ENCODE measurements at regions not wholly inside any gene's neighbourhood (a gene's known extent, or its start where the extent isn't known, plus 50 kb on each side); places are given as distances from the start of the nearest gene placed in this dataset.

DNA sequence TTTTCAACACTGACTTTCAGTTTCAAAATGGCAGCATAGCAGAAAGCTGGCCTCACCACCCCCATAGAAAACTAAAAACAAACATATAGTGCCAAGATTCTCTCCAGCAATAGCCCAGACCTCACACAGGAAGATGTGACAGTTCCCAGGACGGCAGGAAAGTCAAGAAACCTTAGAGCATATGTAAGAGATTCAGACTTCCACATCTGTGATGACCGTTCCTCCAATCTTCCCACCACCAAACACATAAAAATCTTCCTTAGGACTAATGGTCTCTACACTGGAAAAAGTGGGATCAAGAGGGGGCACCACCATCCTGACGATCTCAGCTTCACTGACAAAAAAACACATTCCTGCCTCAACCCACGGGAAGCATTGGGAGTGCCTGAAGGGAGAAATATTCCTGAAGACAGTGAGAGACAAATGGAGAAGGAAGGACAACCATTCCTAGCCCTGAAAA is 134.1 kb upstream of the CPXCR1 start:
- DNase-seq, result no peak

DNA sequence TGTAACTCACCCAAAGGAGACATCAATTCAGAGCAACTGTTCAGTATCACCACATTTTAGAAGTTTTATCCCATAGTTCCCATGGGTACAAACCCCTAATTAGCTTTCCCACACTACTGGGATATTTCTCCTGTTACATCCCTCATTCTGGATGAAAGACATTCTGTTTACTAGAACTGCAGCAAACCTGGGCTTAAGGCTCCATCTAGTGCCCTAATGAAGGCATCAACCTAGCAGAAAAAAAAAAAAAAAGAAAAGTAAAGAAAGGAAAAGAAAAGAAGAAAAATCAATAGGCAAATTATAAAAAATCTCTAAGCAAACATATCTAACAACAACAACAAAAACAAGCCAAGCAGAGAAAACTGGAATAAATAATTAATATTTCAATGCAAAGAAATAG is 133.7 kb upstream of the CPXCR1 start:
- Histone ChIP-seq H3K4me3 (ENCODE audit: low read depth in 1 of 3, low read length in 3 of 3) (no peak overlapping the region), H3K27ac (ENCODE audit: low read depth in 1 of 3, low read length in 2 of 3) (no peak overlapping the region), H3K27me3 (ENCODE audit: control insufficient read depth in 3 of 3, insufficient read depth in 3 of 3, low read length in 3 of 3) (no peaks in the 10 kb centered on the region), H3K36me3 (ENCODE audit: control insufficient read depth in 3 of 3, insufficient read depth in 2 of 3, low read depth in 1 of 3, low read length in 3 of 3) (no peaks in the 10 kb centered on the region), H3K4me1 (ENCODE audit: control insufficient read depth in 3 of 3, insufficient read depth in 2 of 3, low read depth in 1 of 3, low read length in 2 of 3) (no peaks in the 10 kb centered on the region), H3K9me3 (ENCODE audit: control insufficient read depth in 2 of 2, insufficient read depth in 1 of 2, low read depth in 1 of 2, low read length in 1 of 2) (no peaks in the 10 kb centered on the region)
- no peak for FAIRE-seq
- peak in 1 of 2 donors; percentile 1 for DNase-seq

More for the DNA sequence above, 134.1 kb upstream of the CPXCR1 start:
- Histone ChIP-seq H3K9me3 (ENCODE audit: control insufficient read depth in 2 of 2, insufficient read depth in 1 of 2, low read depth in 1 of 2, low read length in 1 of 2) (no peaks in the 10 kb centered on the region), H3K27me3 (ENCODE audit: control insufficient read depth in 3 of 3, insufficient read depth in 3 of 3, low read length in 3 of 3) (no peaks in the 10 kb centered on the region), H3K27ac (ENCODE audit: low read depth in 1 of 3, low read length in 2 of 3) (no peak overlapping the region), H3K4me3 (ENCODE audit: low read depth in 1 of 3, low read length in 3 of 3) (no peak overlapping the region), H3K4me1 (ENCODE audit: control insufficient read depth in 3 of 3, insufficient read depth in 2 of 3, low read depth in 1 of 3, low read length in 2 of 3) (no peaks in the 10 kb centered on the region), H3K36me3 (ENCODE audit: control insufficient read depth in 3 of 3, insufficient read depth in 2 of 3, low read depth in 1 of 3, low read length in 3 of 3) (no peaks in the 10 kb centered on the region)
- no peak for FAIRE-seq
- WGBS, 3 donors, result 30 to 35% (median 31%) methylated on average over 4 of the region's 4 CpGs

DNA sequence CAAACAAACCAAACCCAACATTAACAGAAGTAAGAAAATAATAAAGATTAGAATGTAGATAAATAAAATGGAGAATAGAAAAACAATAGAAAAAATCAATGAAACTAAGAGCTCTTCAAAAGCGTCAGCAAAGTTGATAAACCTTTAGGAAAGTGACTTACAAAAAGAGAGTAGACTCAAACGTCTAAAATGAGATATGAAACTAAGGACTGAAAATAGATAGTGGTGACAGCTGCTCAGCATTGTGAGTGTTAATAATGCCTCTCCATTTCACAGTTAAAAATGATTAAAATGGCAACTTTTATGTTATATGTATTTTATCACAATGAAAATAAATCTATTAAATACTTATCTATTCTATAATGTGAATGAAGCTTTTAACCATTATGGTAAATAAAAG is 125.7 kb upstream of the CPXCR1 start:
- H3K4me1 ChIP-seq (ENCODE audit: control insufficient read depth in 3 of 3, insufficient read depth in 2 of 3, low read depth in 1 of 3, low read length in 2 of 3), result no peaks in the 10 kb centered on the region
- no peaks in the 10 kb centered on the region for H3K36me3 ChIP-seq (ENCODE audit: control insufficient read depth in 3 of 3, insufficient read depth in 2 of 3, low read depth in 1 of 3, low read length in 3 of 3)
- H3K9me3 ChIP-seq (ENCODE audit: control insufficient read depth in 2 of 2, insufficient read depth in 1 of 2, low read depth in 1 of 2, low read length in 1 of 2), result peaks cover 0 to 3% of the 10 kb centered on the region in 2 donors
- no peak overlapping the region for H3K4me3 ChIP-seq (ENCODE audit: low read depth in 1 of 3, low read length in 3 of 3)
- 24 to 48% (median 30%) methylated on average over 2 of the region's 2 CpGs for WGBS, 3 donors
- no peak overlapping the region for H3K27ac ChIP-seq (ENCODE audit: low read depth in 1 of 3, low read length in 2 of 3)
- FAIRE-seq (no peak), DNase-seq (no peak)
- no peaks in the 10 kb centered on the region for H3K27me3 ChIP-seq (ENCODE audit: control insufficient read depth in 3 of 3, insufficient read depth in 3 of 3, low read length in 3 of 3)

DNA sequence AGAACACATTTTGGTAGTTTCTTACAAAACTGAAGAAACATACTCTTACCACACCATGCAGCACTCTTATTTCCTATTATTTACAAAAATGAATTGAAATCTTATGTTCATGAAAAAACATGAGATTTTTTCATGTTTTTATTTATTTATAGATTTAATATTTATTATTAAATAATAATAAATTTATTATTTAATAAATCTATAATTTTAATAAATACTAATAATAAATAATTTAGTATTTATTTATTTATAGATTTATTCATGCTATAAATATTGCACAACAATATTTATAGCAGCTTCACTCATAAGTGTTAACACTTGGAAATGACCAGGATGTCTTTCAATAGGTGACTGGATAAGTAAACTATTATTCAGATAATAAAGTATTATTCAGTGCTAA is 91.6 kb upstream of the CPXCR1 start:
- H3K36me3 ChIP-seq (ENCODE audit: control insufficient read depth in 3 of 3, insufficient read depth in 2 of 3, low read depth in 1 of 3, low read length in 3 of 3), result no peaks in the 10 kb centered on the region
- peak; percentile 88 for FAIRE-seq

DNA sequence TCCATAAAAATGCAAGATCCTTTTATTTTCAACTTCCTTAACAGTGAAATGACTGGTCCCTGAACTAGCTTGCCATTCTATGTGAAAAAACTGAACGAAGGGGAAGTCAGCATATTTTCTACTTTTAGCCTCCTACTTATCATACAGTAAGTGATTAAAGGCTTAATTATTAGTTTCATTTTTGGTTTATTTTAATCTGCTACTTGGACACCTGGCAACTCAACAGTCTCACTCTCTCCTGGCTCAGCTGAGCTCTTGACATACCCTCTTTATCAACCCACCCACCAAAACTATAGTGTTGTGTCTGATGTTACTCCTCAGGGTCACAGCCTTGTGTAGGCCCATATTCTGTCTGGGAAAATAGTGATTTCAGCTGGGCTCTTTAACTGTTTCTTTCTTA is 86.2 kb upstream of the CPXCR1 start:
- Histone ChIP-seq H3K4me3 (ENCODE audit: low read depth in 1 of 3, low read length in 3 of 3) (no peak overlapping the region), H3K4me1 (ENCODE audit: control insufficient read depth in 3 of 3, insufficient read depth in 2 of 3, low read depth in 1 of 3, low read length in 2 of 3) (no peaks in the 10 kb centered on the region), H3K27me3 (ENCODE audit: control insufficient read depth in 3 of 3, insufficient read depth in 3 of 3, low read length in 3 of 3) (no peaks in the 10 kb centered on the region), H3K9me3 (ENCODE audit: control insufficient read depth in 2 of 2, insufficient read depth in 1 of 2, low read depth in 1 of 2, low read length in 1 of 2) (no peaks in the 10 kb centered on the region), H3K27ac (ENCODE audit: low read depth in 1 of 3, low read length in 2 of 3) (no peak overlapping the region), H3K36me3 (ENCODE audit: control insufficient read depth in 3 of 3, insufficient read depth in 2 of 3, low read depth in 1 of 3, low read length in 3 of 3) (no peaks in the 10 kb centered on the region)
- no peak for DNase-seq
- WGBS, 3 donors, result 29 to 79% (median 32%) methylated on average over 1 of the region's 1 CpG
- no peak for FAIRE-seq

More for the DNA sequence above, 91.6 kb upstream of the CPXCR1 start:
- no peak overlapping the region for H3K4me3 ChIP-seq (ENCODE audit: low read depth in 1 of 3, low read length in 3 of 3)
- H3K27me3 ChIP-seq (ENCODE audit: control insufficient read depth in 3 of 3, insufficient read depth in 3 of 3, low read length in 3 of 3), result no peaks in the 10 kb centered on the region
- no peaks in the 10 kb centered on the region for H3K9me3 ChIP-seq (ENCODE audit: control insufficient read depth in 2 of 2, insufficient read depth in 1 of 2, low read depth in 1 of 2, low read length in 1 of 2)
- no peak overlapping the region for H3K27ac ChIP-seq (ENCODE audit: low read depth in 1 of 3, low read length in 2 of 3)
- no peak for DNase-seq
- no peaks in the 10 kb centered on the region for H3K4me1 ChIP-seq (ENCODE audit: control insufficient read depth in 3 of 3, insufficient read depth in 2 of 3, low read depth in 1 of 3, low read length in 2 of 3)

DNA sequence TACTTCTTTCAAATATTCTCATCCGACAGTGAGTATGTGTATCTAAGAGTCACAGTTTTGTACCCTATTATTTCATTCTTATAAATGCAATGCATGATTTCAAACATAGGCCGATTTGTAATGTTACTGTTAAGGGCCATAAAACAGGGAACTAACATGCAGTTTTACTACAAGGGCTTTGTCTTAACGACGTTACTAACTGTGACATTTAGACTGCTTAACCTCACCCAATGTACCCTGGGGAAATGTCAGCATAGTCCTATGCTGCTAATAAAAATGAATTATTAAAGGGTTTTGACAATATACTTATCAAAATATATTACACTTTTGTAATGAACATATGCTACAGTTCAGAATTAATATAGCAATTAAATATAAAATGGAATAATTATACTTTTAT is 74.8 kb upstream of the CPXCR1 start:
- no peak overlapping the region for H3K4me3 ChIP-seq (ENCODE audit: low read depth in 1 of 3, low read length in 3 of 3)
- H3K27ac ChIP-seq (ENCODE audit: low read depth in 1 of 3, low read length in 2 of 3), result no peak overlapping the region
- H3K36me3 ChIP-seq (ENCODE audit: control insufficient read depth in 3 of 3, insufficient read depth in 2 of 3, low read depth in 1 of 3, low read length in 3 of 3), result no peaks in the 10 kb centered on the region
- no peaks in the 10 kb centered on the region for H3K9me3 ChIP-seq (ENCODE audit: control insufficient read depth in 2 of 2, insufficient read depth in 1 of 2, low read depth in 1 of 2, low read length in 1 of 2)
- 46 to 69% (median 53%) methylated on average over 4 of the region's 4 CpGs for WGBS, 3 donors
- no peaks in the 10 kb centered on the region for H3K4me1 ChIP-seq (ENCODE audit: control insufficient read depth in 3 of 3, insufficient read depth in 2 of 3, low read depth in 1 of 3, low read length in 2 of 3)
- DNase-seq (no peak), FAIRE-seq (no peak)
- no peaks in the 10 kb centered on the region for H3K27me3 ChIP-seq (ENCODE audit: control insufficient read depth in 3 of 3, insufficient read depth in 3 of 3, low read length in 3 of 3)

Measured in small intestine (tissue), 7 donors.